SU-DHL-6 (cell line): ENCODE measurements at regions not wholly inside any gene's neighbourhood (a gene's known extent, or its start where the extent isn't known, plus 50 kb on each side); places are given as distances from the start of the nearest gene placed in this dataset.

Experiments
- H2AFZ ChIP-seq: fragments of 200-600 bp; sonication (generic); 2 replicates; pipeline ENCODE4 v1.6.1; 2014; ENCODE audit warnings: low read depth, mild to moderate bottlenecking, moderate library complexity, mixed read lengths, antibody characterized with exemption, low read length; ENCODE audit not compliant: severe bottlenecking
- H3F3A ChIP-seq: fragments of 200-600 bp; shearing (Covaris generic); 2 replicates; pipeline ENCODE4 v1.6.0; 2016; ENCODE audit warnings: antibody characterized with exemption, mild to moderate bottlenecking; ENCODE audit not compliant: insufficient read depth
- H3K27ac ChIP-seq: fragments of 200-600 bp; sonication (generic); 2 replicates; pipeline ENCODE4 v1.5.1; 2016; ENCODE audit warnings: low read depth, mild to moderate bottlenecking, low read length, moderate library complexity, mixed read lengths
- H3K27me3 ChIP-seq: fragments of 200-600 bp; sonication (generic), shearing (Covaris generic); 2 replicates; pipeline ENCODE4 v1.6.0; 2014; ENCODE audit warnings: mild to moderate bottlenecking, low read length
- H3K36me3 ChIP-seq: fragments of 200-600 bp; sonication (generic); 2 replicates; pipeline ENCODE4 v1.6.1; 2014; ENCODE audit warnings: mild to moderate bottlenecking, low read length, mixed read lengths
- H3K4me2 ChIP-seq: fragments of 300-600, 200-600 bp; shearing (Covaris generic), sonication (generic); 2 replicates; pipeline ENCODE4 v1.6.0; 2014; ENCODE audit warnings: low read length, low read depth, mild to moderate bottlenecking; ENCODE audit not compliant: poor library complexity, severe bottlenecking
- H3K4me3 ChIP-seq: fragments of 200-600 bp; sonication (generic); 2 replicates; pipeline ENCODE4 v1.5.1; 2014; ENCODE audit warnings: antibody characterized with exemption, low read length, mild to moderate bottlenecking, mixed read lengths; ENCODE audit not compliant: insufficient read depth, poor library complexity, severe bottlenecking
- H3K79me2 ChIP-seq: fragments of 200-600 bp; sonication (generic); 2 replicates; pipeline ENCODE4 v1.6.1; 2014; ENCODE audit warnings: mild to moderate bottlenecking, low read length, moderate library complexity; ENCODE audit not compliant: insufficient read depth
- H3K9ac ChIP-seq: fragments of 200-600 bp; sonication (generic); 2 replicates; pipeline ENCODE4 v1.7.0; 2014; ENCODE audit warnings: mild to moderate bottlenecking, low read length
- H3K9me2 ChIP-seq: fragments of 200-600 bp; sonication (generic); replicated peaks from 2 replicates; pipeline ENCODE4 v1.6.1; 2014; ENCODE audit warnings: low read length; ENCODE audit not compliant: insufficient read depth
- H3K9me3 ChIP-seq: fragments of 200-600 bp; sonication (generic); 2 replicates; pipeline ENCODE4 v1.6.1; 2014; ENCODE audit warnings: low read length, mixed read lengths; ENCODE audit not compliant: insufficient read depth
- H4K20me1 ChIP-seq: fragments of 200-600 bp; sonication (generic); 2 replicates; pipeline ENCODE4 v1.6.1; 2014; ENCODE audit warnings: low read depth, mild to moderate bottlenecking, antibody characterized with exemption, low read length, moderate library complexity, mixed read lengths
- CTCF ChIP-seq: fragments of 200-600 bp; sonication (generic); IDR thresholded peaks from one replicate; pipeline ENCODE4 v1.5.1; 2017; ENCODE audit warnings: antibody characterized with exemption, mild to moderate bottlenecking, low read length, moderate library complexity; ENCODE audit not compliant: insufficient read depth, poor library complexity, severe bottlenecking
- EZH2phosphoT487 ChIP-seq: fragments of 200-600 bp; sonication (generic), shearing (Covaris generic); conservative IDR thresholded peaks from 2 replicates; pipeline ENCODE4 v1.6.1; 2018; ENCODE audit warnings: mild to moderate bottlenecking, antibody characterized with exemption, low read length, moderate library complexity, mixed read lengths

GRCh38 chr17:68694791-68695485, 93.8 kb upstream of the FAM20A start:
- no peak overlapping the region for H3K4me2 ChIP-seq
- H3K27ac ChIP-seq, result no peak overlapping the region
- H3K79me2 ChIP-seq, result no peaks in the 10 kb centered on the region
- H3K9me3 ChIP-seq, result no peaks in the 10 kb centered on the region
- H3K9me2 ChIP-seq, result no peaks in the 10 kb centered on the region
- H3K9ac ChIP-seq, result no peak overlapping the region
- H3K36me3 ChIP-seq, result no peaks in the 10 kb centered on the region
- TF ChIP-seq EZH2phosphoT487, result no peak
- no peak for TF ChIP-seq CTCF
- no peak overlapping the region for H2AFZ ChIP-seq
- H4K20me1 ChIP-seq, result no peaks in the 10 kb centered on the region
- no peak overlapping the region for H3K4me3 ChIP-seq
- H3F3A ChIP-seq, result no peaks in the 10 kb centered on the region
- no peaks in the 10 kb centered on the region for H3K27me3 ChIP-seq

GRCh38 chr17:68693896-68694295, 92.7 kb upstream of the FAM20A start:
- Histone ChIP-seq H3K4me2 (no peak overlapping the region), H3K27ac (no peak overlapping the region), H3K79me2 (no peaks in the 10 kb centered on the region), H3K9me3 (no peaks in the 10 kb centered on the region), H4K20me1 (no peaks in the 10 kb centered on the region), H3K9ac (no peak overlapping the region), H3K4me3 (no peak overlapping the region), H3F3A (no peaks in the 10 kb centered on the region), H3K27me3 (no peaks in the 10 kb centered on the region), H2AFZ (no peak overlapping the region), H3K9me2 (no peaks in the 10 kb centered on the region), H3K36me3 (no peaks in the 10 kb centered on the region)
- TF ChIP-seq CTCF (no peak), EZH2phosphoT487 (no peak)

GRCh38 chr17:68693466-68693865, 92.3 kb upstream of the FAM20A start:
- Histone ChIP-seq H4K20me1 (no peaks in the 10 kb centered on the region), H3K4me3 (no peak overlapping the region), H2AFZ (no peak overlapping the region), H3K9ac (no peak overlapping the region), H3K27me3 (no peaks in the 10 kb centered on the region), H3K27ac (no peak overlapping the region), H3F3A (no peaks in the 10 kb centered on the region), H3K79me2 (no peaks in the 10 kb centered on the region), H3K4me2 (no peak overlapping the region), H3K36me3 (no peaks in the 10 kb centered on the region), H3K9me2 (no peaks in the 10 kb centered on the region), H3K9me3 (no peaks in the 10 kb centered on the region)
- TF ChIP-seq CTCF, result no peak
